Fibroblast of peridontal ligament (primary cell): ENCODE measurements at regions not wholly inside any gene's neighbourhood (a gene's known extent, or its start where the extent isn't known, plus 50 kb on each side); places are given as distances from the start of the nearest gene placed in this dataset.
"Not testable (repeated sequence)": the region's sequence is repeated elsewhere in the genome, so short reads cannot be mapped to it uniquely, and the experiment has no call there.

Source experiments
- DNase-seq: peaks from one replicate; pipeline ENCODE4 v3.0.0-alpha.2; 2010; ENCODE audit errors: extremely low read depth

DNA sequence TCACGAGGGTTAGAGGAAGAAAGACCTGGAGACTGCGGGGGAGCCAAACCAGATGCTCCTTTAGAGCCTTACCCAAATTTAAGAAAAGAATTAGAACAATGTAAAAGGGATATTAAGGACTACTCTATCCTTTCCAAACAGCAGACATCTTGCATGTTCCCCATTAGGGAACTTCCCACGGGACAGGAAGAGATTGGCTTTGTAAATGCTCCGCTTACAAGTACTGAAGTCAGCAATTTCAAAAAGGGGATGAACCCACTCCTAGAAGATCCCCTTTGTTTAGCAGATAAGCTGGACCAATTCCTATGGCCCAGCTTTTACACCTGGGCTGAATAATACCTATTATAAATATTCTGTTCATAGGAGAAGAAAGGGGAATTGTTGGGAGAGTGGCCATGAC, 74.2 kb downstream of the APOBEC1 start:
- no peak for DNase-seq

DNA sequence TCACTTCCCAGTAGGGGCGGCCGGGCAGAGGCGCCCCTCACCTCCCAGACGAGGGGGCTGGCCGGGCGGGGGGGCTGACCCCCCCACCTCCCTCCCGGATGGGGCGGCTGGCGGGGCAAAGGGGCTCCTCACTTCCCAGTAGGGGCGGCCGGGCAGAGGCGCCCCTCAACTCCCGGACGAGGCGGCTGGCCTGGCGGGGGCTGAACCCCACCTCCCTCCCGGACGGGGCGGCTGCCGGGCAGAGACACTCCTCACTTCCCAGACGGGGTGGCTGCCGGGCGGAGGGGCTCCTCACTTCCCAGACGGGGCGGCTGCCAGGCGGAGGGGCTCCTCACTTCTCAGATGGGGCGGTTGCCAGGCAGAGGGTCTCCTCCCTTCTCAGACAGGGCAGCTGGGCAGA, 75.6 kb downstream of the APOBEC1 start:
- DNase-seq = not testable (repeated sequence)

DNA sequence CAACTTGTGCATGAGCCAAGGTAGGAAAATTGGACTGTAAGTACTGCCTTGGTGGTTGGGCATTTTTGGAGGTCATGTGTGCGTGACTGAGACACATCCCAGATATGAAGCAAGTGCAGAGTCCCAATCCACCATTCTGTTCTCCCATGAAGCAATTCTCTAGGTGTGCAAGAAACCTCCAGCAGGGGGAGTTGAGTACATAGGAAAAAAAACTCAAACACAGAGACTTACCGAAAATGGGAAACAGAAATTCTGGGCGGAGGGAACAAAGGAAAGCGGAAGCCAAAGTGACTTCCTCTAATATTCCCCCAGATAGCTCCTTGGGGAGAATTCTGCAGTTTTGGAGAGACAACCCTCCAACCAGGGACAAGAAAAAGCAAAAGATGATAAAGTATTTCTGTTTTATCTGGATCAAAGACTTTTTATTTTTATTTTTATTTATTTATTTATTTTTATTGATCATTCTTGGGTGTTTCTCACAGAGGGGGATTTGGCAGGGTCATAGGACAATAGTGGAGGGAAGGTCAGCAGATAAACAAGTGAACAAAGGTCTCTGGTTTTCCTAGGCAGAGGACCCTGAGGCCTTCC, 76.9 kb downstream of the APOBEC1 start:
- peak; percentile 84 for DNase-seq

DNA sequence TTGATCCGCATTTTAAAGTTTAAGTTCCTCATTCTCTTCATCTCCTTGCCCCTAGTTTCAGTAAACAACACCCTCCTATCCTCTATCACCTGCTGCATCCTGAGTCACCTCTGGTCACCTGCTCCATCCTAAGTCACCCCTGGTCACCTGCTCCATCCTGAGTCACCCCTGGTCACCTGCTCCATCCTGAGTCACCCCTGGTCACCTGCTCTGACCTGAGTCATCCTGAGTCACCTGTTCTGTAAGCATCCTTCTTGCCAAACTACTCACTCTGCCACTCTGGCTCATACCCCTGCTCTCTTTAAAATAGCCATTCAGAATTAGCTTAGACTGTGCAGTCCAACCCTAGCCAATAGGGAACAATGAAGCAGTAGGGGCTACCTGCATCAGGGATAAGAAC, 80.6 kb upstream of the CD163 start:
- not testable (repeated sequence) for DNase-seq

DNA sequence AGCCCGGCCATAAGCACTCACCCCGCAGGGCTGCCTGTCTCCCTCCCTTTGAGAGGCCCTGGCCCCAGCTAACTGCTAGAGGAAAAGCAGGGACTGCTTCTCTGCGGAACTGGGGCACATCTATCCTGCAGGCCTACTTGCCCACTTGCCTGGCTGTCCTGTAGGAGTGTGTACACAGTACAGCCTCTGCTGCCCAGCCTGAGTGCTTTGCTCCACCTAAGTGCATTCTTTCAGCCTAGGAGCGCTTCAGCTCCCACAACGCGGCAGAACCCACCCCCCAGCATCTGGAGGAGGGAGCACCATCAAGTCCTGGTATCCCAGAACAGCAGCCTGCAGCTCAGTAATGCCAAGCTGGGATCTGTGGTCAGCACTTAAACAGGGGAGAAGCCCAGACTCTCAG, 79.9 kb upstream of the CD163 start:
- no peak for DNase-seq

DNA sequence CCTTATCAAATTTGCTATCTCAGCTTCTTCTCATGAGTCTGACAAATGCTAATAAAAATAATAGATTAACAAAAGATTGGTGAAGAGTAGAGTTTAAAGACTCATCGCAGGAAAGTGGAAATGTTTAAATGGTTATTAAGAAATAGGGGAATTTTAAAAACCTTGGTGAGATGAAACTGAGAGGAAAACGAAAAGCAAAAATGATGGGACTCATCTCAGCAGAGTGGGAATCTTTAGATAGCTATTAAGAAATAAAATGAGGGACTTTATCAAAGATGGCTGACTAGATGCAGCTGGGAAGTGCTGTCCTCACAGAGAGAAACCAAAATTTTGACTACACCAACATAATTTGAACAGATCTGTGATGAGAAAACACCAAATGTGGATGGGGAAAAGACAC, 79.2 kb upstream of the CD163 start:
- DNase-seq = no peak

DNA sequence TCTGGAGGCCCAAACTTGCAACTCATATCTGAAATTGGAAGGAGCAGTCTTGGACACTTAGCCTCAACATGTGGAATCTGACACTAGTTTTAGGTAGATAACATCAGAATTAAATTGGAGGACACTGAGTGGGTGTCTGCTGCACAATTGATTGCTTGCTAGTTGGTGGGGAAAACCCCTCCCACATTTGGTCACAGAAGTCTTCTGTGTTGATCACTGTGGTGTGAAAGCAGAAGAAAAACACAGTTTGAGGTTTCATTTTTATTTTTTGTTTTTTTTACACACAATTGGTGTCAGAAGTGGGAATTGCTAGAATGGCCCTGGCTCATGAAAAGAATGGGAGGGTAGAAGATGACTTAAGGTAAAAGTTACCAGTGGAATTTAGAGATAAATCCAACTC, 78.0 kb upstream of the CD163 start:
- DNase-seq = no peak

DNA sequence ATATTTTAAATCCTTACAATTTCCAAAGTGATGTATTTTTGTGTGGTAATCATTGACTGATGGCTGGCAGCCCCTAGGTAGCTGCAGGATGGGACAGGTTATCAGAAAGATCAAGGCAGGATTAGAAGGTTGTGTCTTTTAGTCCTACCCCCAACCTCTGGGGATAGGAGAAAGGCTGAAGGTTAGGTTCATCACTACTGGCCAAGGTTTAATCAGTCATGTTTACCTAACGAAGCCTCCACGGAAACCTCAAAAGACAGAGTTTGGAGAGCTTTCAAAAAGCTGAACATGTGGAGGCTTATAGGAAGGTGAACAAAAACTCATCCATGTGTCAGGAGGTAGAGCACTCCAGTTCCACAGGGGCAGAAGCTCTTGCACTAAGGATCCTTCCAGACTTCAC, 77.5 kb upstream of the CD163 start:
- no peak for DNase-seq

DNA sequence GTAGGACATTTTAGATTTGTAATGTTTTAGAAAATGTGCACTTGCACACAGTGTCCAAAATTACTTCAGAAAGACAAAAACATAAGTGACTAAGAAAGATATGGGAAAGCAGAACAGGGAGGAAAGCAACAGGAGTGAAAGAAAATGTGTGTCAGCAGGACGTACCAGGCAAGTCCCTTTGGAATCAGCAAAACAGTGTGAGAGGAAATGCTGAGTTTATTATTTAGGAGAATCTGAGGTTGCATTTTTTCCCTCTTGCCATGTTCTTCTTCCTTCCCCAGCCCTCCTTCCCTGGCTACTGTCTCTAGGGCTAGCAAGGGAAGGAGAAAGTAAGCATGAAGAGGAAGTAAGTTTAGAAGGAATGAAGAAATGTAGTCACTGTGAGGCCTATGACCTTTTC, 67.7 kb upstream of the CD163 start:
- no peak for DNase-seq

DNA sequence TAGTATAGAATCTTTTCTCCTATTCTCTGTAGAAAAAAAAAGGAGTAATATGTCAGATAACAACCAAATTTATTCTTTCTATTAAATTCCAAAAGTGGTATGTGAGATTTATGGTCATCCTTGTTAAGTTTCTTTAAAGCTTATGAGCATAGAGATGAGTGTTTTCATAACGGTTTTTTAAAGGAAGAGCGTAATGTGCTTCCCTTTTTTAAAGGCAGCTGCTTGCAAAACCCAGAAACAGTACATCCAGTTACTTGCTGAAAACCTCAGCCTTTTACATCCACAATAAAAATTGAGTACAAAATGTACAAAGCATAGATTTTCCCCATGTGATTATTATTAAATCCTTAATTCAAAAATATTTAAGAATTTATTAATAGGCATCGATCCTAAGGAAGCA, 53.6 kb upstream of the CD163 start:
- no peak for DNase-seq

DNA sequence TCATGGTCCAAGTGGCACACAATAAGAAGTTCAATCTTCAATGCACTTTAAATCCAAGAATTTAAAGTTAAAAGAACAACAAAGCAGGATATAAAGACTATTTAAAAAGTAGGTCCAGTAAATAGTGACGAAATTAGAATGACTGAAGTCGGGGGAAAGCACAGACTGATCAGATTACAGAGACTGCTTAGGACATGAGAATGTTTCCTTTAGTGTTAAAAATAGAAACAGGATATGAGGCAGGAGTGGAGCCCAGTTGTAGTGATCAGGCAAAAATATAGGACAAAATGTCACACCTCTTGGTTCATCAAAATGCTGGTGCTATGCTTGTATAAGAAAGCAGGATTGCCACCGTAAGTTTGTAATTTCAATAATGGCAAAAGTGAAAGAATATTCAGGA, 52.2 kb upstream of the CD163 start:
- peak; percentile 85 for DNase-seq

DNA sequence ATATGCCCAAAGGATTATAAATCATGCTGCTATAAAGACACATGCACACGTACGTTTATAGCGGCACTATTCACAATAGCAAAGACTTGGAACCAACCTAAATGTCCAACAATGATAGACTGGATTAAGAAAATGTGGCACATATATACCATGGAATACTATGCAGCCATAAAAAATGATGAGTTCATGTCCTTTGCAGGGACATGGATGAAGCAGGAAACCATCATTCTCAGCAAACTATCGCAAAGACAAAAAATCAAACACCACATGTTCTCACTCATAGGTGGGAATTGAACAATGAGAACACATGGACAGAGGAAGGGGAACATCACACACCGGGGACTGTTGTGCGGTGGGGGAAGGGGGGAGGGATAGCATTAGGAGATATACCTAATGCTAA, 51.3 kb upstream of the CD163 start:
- DNase-seq = not testable (repeated sequence)
